Activated CD4-positive, alpha-beta memory T cell treated with anti-CD3 and anti-CD28 coated beads for 36 hours (primary cell): ENCODE measurements at regions not wholly inside any gene's neighbourhood (a gene's known extent, or its start where the extent isn't known, plus 50 kb on each side); places are given as distances from the start of the nearest gene placed in this dataset.

Experiments
- CTCF ChIA-PET: fragments of 350-600 bp; sonication (Branson Sonifier 250); formaldehyde crosslinking; loops from one replicate; lab custom pipeline; 2021; ENCODE audit warnings: antibody characterized with exemption, inconsistent platforms; lab: Charles Lee
- POLR2A ChIA-PET: fragments of 350-600 bp; sonication (Branson Sonifier 250); formaldehyde crosslinking; loops from one replicate; lab custom pipeline; 2021; ENCODE audit warnings: antibody characterized with exemption; lab: Charles Lee
- DNase-seq: peaks from one replicate; pipeline ENCODE4 v3.0.0-alpha.2; 2020
- H3K27ac Mint-ChIP-seq: one replicate; pipeline ENCODE4 v1.8.0; 2021; ENCODE audit warnings: mixed read lengths
- H3K27me3 Mint-ChIP-seq: one replicate; pipeline ENCODE4 v1.8.0; 2021; ENCODE audit warnings: mixed read lengths
- H3K36me3 Mint-ChIP-seq: one replicate; pipeline ENCODE4 v1.8.0; 2021; ENCODE audit warnings: mixed read lengths
- H3K4me1 Mint-ChIP-seq: one replicate; pipeline ENCODE4 v1.8.0; 2021; ENCODE audit warnings: low read depth, mixed read lengths
- H3K4me3 Mint-ChIP-seq: one replicate; pipeline ENCODE4 v1.8.0; 2021; ENCODE audit warnings: mild to moderate bottlenecking, mixed read lengths
- H3K9me3 Mint-ChIP-seq: one replicate; pipeline ENCODE4 v1.8.0; 2021; ENCODE audit warnings: mixed read lengths
- intact Hi-C: fragments of 100-400 bp; cut with micrococcal nuclease; formaldehyde crosslinking; loops from one replicate; pipeline ENCODE4 v1.15.1; 2023

- Mint-ChIP-seq H3K27ac (no peak overlapping the region), H3K4me1 (no peaks in the 10 kb centered on the region), H3K9me3 (peaks cover 4% of the 10 kb centered on the region)
Observed at GRCh38 chr6:128763599-128764300, 119.2 kb upstream of the LAMA2 start.

GRCh38 chr6:128759901-128760300, 123.0 kb upstream of the LAMA2 start:
- H3K4me1 Mint-ChIP-seq = no peaks in the 10 kb centered on the region
- ChIA-PET CTCF (no interaction called here), POLR2A (no interaction called here)
- H3K27ac Mint-ChIP-seq = no peak overlapping the region
- H3K36me3 Mint-ChIP-seq = no peaks in the 10 kb centered on the region
- no peak for DNase-seq
- H3K9me3 Mint-ChIP-seq = no peaks in the 10 kb centered on the region
- H3K27me3 Mint-ChIP-seq = peaks cover 13% of the 10 kb centered on the region
- intact Hi-C loops = no loop called here
- no peak overlapping the region for H3K4me3 Mint-ChIP-seq

More at GRCh38 chr6:128763599-128764300, 119.2 kb upstream of the LAMA2 start:
- CTCF ChIA-PET = no interaction called here
- intact Hi-C loops = no loop called here
- POLR2A ChIA-PET = no interaction called here
- no peaks in the 10 kb centered on the region for H3K36me3 Mint-ChIP-seq
- peaks cover 10% of the 10 kb centered on the region for H3K27me3 Mint-ChIP-seq
- no peak for DNase-seq
- no peak overlapping the region for H3K4me3 Mint-ChIP-seq

GRCh38 chr6:128759447-128759846, 123.5 kb upstream of the LAMA2 start:
- POLR2A ChIA-PET = no interaction called here
- H3K4me1 Mint-ChIP-seq = no peaks in the 10 kb centered on the region
- H3K27ac Mint-ChIP-seq = no peak overlapping the region
- intact Hi-C loops = no loop called here
- no peaks in the 10 kb centered on the region for H3K36me3 Mint-ChIP-seq
- no peaks in the 10 kb centered on the region for H3K9me3 Mint-ChIP-seq
- CTCF ChIA-PET = no interaction called here
- no peak overlapping the region for H3K4me3 Mint-ChIP-seq
- H3K27me3 Mint-ChIP-seq = peaks cover 13% of the 10 kb centered on the region
- DNase-seq = no peak

- no peak for DNase-seq
- Mint-ChIP-seq H3K4me1 (no peaks in the 10 kb centered on the region), H3K27ac (no peak overlapping the region), H3K9me3 (no peaks in the 10 kb centered on the region), H3K36me3 (no peaks in the 10 kb centered on the region), H3K27me3 (peaks cover 13% of the 10 kb centered on the region), H3K4me3 (no peak overlapping the region)
- ChIA-PET POLR2A (no interaction called here), CTCF (no interaction called here)
- intact Hi-C loops = no loop called here
Observed at GRCh38 chr6:128757961-128758360, 125.0 kb upstream of the LAMA2 start.

- H3K36me3 Mint-ChIP-seq = no peaks in the 10 kb centered on the region
- H3K9me3 Mint-ChIP-seq = no peaks in the 10 kb centered on the region
- intact Hi-C loops = no loop called here
- CTCF ChIA-PET = no interaction called here
- H3K4me3 Mint-ChIP-seq = no peak overlapping the region
- DNase-seq = no peak
- H3K27ac Mint-ChIP-seq = no peak overlapping the region
- no peaks in the 10 kb centered on the region for H3K4me1 Mint-ChIP-seq
- POLR2A ChIA-PET = no interaction called here
- H3K27me3 Mint-ChIP-seq = peaks cover 4% of the 10 kb centered on the region
Observed at GRCh38 chr6:128754658-128755256, 128.2 kb upstream of the LAMA2 start.

- H3K9me3 Mint-ChIP-seq = no peaks in the 10 kb centered on the region
- no peak overlapping the region for H3K4me3 Mint-ChIP-seq
- no peak overlapping the region for H3K27ac Mint-ChIP-seq
- CTCF ChIA-PET = interaction anchor here (1.9 kb wide), 1 partner anchor 13 kb away, joined by 5 read pairs; no protein-coding TSS in a partner anchor
- intact Hi-C loops = no loop called here
- POLR2A ChIA-PET = no interaction called here
- no peaks in the 10 kb centered on the region for H3K4me1 Mint-ChIP-seq
- DNase-seq = no peak
- no peaks in the 10 kb centered on the region for H3K36me3 Mint-ChIP-seq
- peaks cover 1% of the 10 kb centered on the region for H3K27me3 Mint-ChIP-seq
Observed at GRCh38 chr6:128743974-128744765, 138.8 kb upstream of the LAMA2 start.

GRCh38 chr6:128742900-128743299, 140.0 kb upstream of the LAMA2 start:
- Mint-ChIP-seq H3K4me1 (peaks cover 6% of the 10 kb centered on the region), H3K27me3 (no peaks in the 10 kb centered on the region), H3K4me3 (no peak overlapping the region), H3K36me3 (no peaks in the 10 kb centered on the region), H3K27ac (no peak overlapping the region), H3K9me3 (no peaks in the 10 kb centered on the region)
- ChIA-PET POLR2A (no interaction called here), CTCF (interaction anchor here (0.9 to 1.9 kb wide), 2 partner anchors 12 to 17 kb away, joined by 4 to 5 read pairs; no protein-coding TSS in a partner anchor)
- intact Hi-C loops = no loop called here
- no peak for DNase-seq

GRCh38 chr6:128740951-128741350, 142.0 kb upstream of the LAMA2 start:
- intact Hi-C loops = no loop called here
- CTCF ChIA-PET = interaction anchor here (1.0 kb wide), 1 partner anchor 15 kb away, joined by 3 read pairs; no protein-coding TSS in a partner anchor
- Mint-ChIP-seq H3K27me3 (no peaks in the 10 kb centered on the region), H3K4me3 (no peak overlapping the region), H3K27ac (no peak overlapping the region), H3K36me3 (no peaks in the 10 kb centered on the region), H3K4me1 (peaks cover 6% of the 10 kb centered on the region), H3K9me3 (no peaks in the 10 kb centered on the region)
- POLR2A ChIA-PET = no interaction called here
- DNase-seq = no peak

GRCh38 chr6:128739112-128739511, 143.8 kb upstream of the LAMA2 start:
- Mint-ChIP-seq H3K27me3 (no peaks in the 10 kb centered on the region), H3K9me3 (no peaks in the 10 kb centered on the region), H3K4me3 (no peak overlapping the region), H3K36me3 (no peaks in the 10 kb centered on the region), H3K4me1 (peaks cover 6% of the 10 kb centered on the region), H3K27ac (no peak overlapping the region)
- ChIA-PET CTCF (no interaction called here), POLR2A (interaction anchor here (0.6 kb wide), 1 partner anchor 89 kb away, joined by 3 read pairs; no protein-coding TSS in a partner anchor)
- no peak for DNase-seq
- intact Hi-C loops = no loop called here

GRCh38 chr6:128738112-128738511, 144.8 kb upstream of the LAMA2 start:
- CTCF ChIA-PET = no interaction called here
- Mint-ChIP-seq H3K36me3 (no peaks in the 10 kb centered on the region), H3K27ac (no peak overlapping the region), H3K9me3 (no peaks in the 10 kb centered on the region), H3K4me1 (peaks cover 6% of the 10 kb centered on the region), H3K27me3 (no peaks in the 10 kb centered on the region), H3K4me3 (no peak overlapping the region)
- DNase-seq = no peak
- intact Hi-C loops = no loop called here
- POLR2A ChIA-PET = no interaction called here

- CTCF ChIA-PET = no interaction called here
- H3K4me1 Mint-ChIP-seq = peaks cover 6% of the 10 kb centered on the region
- no peak for DNase-seq
- H3K36me3 Mint-ChIP-seq = no peaks in the 10 kb centered on the region
- no peaks in the 10 kb centered on the region for H3K9me3 Mint-ChIP-seq
- H3K4me3 Mint-ChIP-seq = no peak overlapping the region
- H3K27ac Mint-ChIP-seq = no peak overlapping the region
- POLR2A ChIA-PET = no interaction called here
- intact Hi-C loops = no loop called here
- no peaks in the 10 kb centered on the region for H3K27me3 Mint-ChIP-seq
Observed at GRCh38 chr6:128736780-128737179, 146.2 kb upstream of the LAMA2 start.
